AG10803 (cell line): ENCODE measurements at regions not wholly inside any gene's neighbourhood (a gene's known extent, or its start where the extent isn't known, plus 50 kb on each side); places are given as distances from the start of the nearest gene placed in this dataset.
A peak's percentile ranks its signal among the peaks of the same experiment; 100 is the strongest.

ENCODE experiments used
- DNase-seq: peaks from one replicate; pipeline ENCODE4 v3.0.0; 2010; ENCODE audit warnings: low read depth
- H3K4me3 ChIP-seq: 2 replicates; pipeline ENCODE4 v1.5.1; 2011; ENCODE audit warnings: mild to moderate bottlenecking, low read length, control low read depth
- CTCF ChIP-seq: conservative IDR thresholded peaks from 2 replicates; pipeline ENCODE4 v1.5.1; 2011; ENCODE audit warnings: mild to moderate bottlenecking, low read length, control low read depth, inconsistent platforms

GRCh38 chr18:46204143-46204542 is 100.0 kb downstream of the HAUS1 start:
- H3K4me3 ChIP-seq = no peak overlapping the region
- DNase-seq = no peak
- TF ChIP-seq CTCF = no peak

GRCh38 chr18:46207985-46208384 is 103.8 kb downstream of the HAUS1 start:
- DNase-seq = no peak
- no peak overlapping the region for H3K4me3 ChIP-seq
- TF ChIP-seq CTCF = no peak

- DNase-seq = no peak
- no peak for TF ChIP-seq CTCF
- H3K4me3 ChIP-seq = no peak overlapping the region
Observed at GRCh38 chr18:46209161-46209560, 105.0 kb downstream of the HAUS1 start.

- no peak for TF ChIP-seq CTCF
- no peak overlapping the region for H3K4me3 ChIP-seq
- DNase-seq = no peak
Observed at GRCh38 chr18:46211816-46212215, 107.6 kb downstream of the HAUS1 start.

GRCh38 chr18:46212398-46212797 is 108.2 kb downstream of the HAUS1 start:
- no peak overlapping the region for H3K4me3 ChIP-seq
- TF ChIP-seq CTCF = no peak
- no peak for DNase-seq

- no peak overlapping the region for H3K4me3 ChIP-seq
- DNase-seq = no peak
- TF ChIP-seq CTCF = peak; percentile 51
Observed at GRCh38 chr18:46213295-46213694, 109.1 kb downstream of the HAUS1 start.

GRCh38 chr18:46214435-46214834 is 110.2 kb downstream of the HAUS1 start:
- no peak for TF ChIP-seq CTCF
- DNase-seq = no peak
- no peak overlapping the region for H3K4me3 ChIP-seq
